ENCODE measurements at regions not wholly inside any gene's neighbourhood (a gene's known extent, or its start where the extent isn't known, plus 50 kb on each side); places are given as distances from the start of the nearest gene placed in this dataset.

DNA sequence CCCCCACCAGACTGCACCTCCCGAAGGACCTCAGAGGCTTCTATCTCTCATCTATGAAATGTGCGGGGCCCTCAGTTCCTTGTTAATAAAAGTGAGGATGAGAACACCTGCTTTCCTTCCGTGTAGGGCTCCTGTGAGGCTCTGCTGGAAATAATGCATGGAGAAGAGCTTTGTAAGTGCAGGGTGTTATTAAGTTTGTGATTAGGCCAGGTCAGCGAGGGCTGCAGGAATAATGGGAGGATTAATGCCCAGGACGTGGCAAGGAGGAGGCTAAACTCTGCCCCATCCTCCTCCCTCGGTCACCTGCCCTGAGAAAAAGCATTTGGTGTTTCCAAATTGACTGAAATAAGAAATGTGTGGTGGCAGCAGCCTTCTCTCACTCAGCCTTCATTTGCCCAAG lies 83.5 kb upstream of the HSPA9 start:
- TF ChIP-seq POLR2A (IDR thresholded peaks at IDR 0.05; ENCODE audit: low read length) (no peak), GATA1 (IDR thresholded peaks at IDR 0.05; ENCODE audit: low read depth, low read length) (no peak)

All from erythroblast (primary cell).